ENCODE measurements at regions not wholly inside any gene's neighbourhood (a gene's known extent, or its start where the extent isn't known, plus 50 kb on each side); places are given as distances from the start of the nearest gene placed in this dataset.

GRCh38 chr1:83715550-83715949, 283.4 kb downstream of the TTLL7 start:
- ATAC-seq, result no peak

GRCh38 chr1:83709662-83710061, 289.3 kb downstream of the TTLL7 start:
- DNase-seq, result no peak
- no peaks in the 10 kb centered on the region for H3K36me3 ChIP-seq
- no peak for ATAC-seq
- H3K9me3 ChIP-seq, result no peaks in the 10 kb centered on the region
- 100% methylated on average over 1 of the region's 1 CpG for WGBS (ENCODE audit: insufficient coverage, low coverage, low lambda C conversion rate, missing lambda C conversion rate)
- no peaks in the 10 kb centered on the region for H3K27me3 ChIP-seq
- no peak overlapping the region for H3K4me3 ChIP-seq
- H3K4me1 ChIP-seq, result no peaks in the 10 kb centered on the region
- no peak overlapping the region for H3K27ac ChIP-seq
- intact Hi-C loops (cut with DNase I), result no loop called here
- TF ChIP-seq CTCF (IDR thresholded peaks at IDR 0.05) (no peak), POLR2A (IDR thresholded peaks at IDR 0.05) (no peak)

More at GRCh38 chr1:83715550-83715949, 283.4 kb downstream of the TTLL7 start:
- no peak for DNase-seq
- Histone ChIP-seq H3K27ac (no peak overlapping the region), H3K9me3 (no peaks in the 10 kb centered on the region), H3K27me3 (no peaks in the 10 kb centered on the region), H3K36me3 (no peaks in the 10 kb centered on the region), H3K4me3 (no peak overlapping the region), H3K4me1 (no peaks in the 10 kb centered on the region)
- WGBS (ENCODE audit: insufficient coverage, low coverage, low lambda C conversion rate, missing lambda C conversion rate), result 94% methylated on average over 1 of the region's 1 CpG
- intact Hi-C loops (cut with DNase I), result no loop called here
- TF ChIP-seq CTCF (IDR thresholded peaks at IDR 0.05) (no peak), POLR2A (IDR thresholded peaks at IDR 0.05) (no peak)

- no peak for ATAC-seq
- Histone ChIP-seq H3K36me3 (no peaks in the 10 kb centered on the region), H3K27me3 (no peaks in the 10 kb centered on the region), H3K9me3 (no peaks in the 10 kb centered on the region), H3K4me1 (no peaks in the 10 kb centered on the region), H3K27ac (no peak overlapping the region), H3K4me3 (no peak overlapping the region)
- intact Hi-C loops (cut with DNase I), result no loop called here
- 77% methylated on average over 3 of the region's 3 CpGs for WGBS (ENCODE audit: insufficient coverage, low coverage, low lambda C conversion rate, missing lambda C conversion rate)
- TF ChIP-seq POLR2A (IDR thresholded peaks at IDR 0.05), result no peak
- TF ChIP-seq CTCF (IDR thresholded peaks at IDR 0.05), result no peak
- DNase-seq, result no peak
Measured at GRCh38 chr1:83706354-83706938, 292.5 kb downstream of the TTLL7 start.

- ATAC-seq (no peak), DNase-seq (no peak)
- Histone ChIP-seq H3K27ac (no peak overlapping the region), H3K36me3 (no peaks in the 10 kb centered on the region), H3K9me3 (no peaks in the 10 kb centered on the region), H3K27me3 (no peaks in the 10 kb centered on the region), H3K4me3 (no peak overlapping the region), H3K4me1 (no peaks in the 10 kb centered on the region)
- intact Hi-C loops (cut with DNase I), result no loop called here
- TF ChIP-seq POLR2A (IDR thresholded peaks at IDR 0.05), result no peak
- no peak for TF ChIP-seq CTCF (IDR thresholded peaks at IDR 0.05)
- WGBS (ENCODE audit: insufficient coverage, low coverage, low lambda C conversion rate, missing lambda C conversion rate), result 83% methylated on average over 1 of the region's 1 CpG
Measured at GRCh38 chr1:83705091-83705490, 293.8 kb downstream of the TTLL7 start.

- TF ChIP-seq CTCF (IDR thresholded peaks at IDR 0.05) (no peak), POLR2A (IDR thresholded peaks at IDR 0.05) (no peak)
- Histone ChIP-seq H3K4me3 (no peak overlapping the region), H3K9me3 (no peaks in the 10 kb centered on the region), H3K27ac (no peak overlapping the region), H3K4me1 (no peaks in the 10 kb centered on the region), H3K27me3 (no peaks in the 10 kb centered on the region), H3K36me3 (no peaks in the 10 kb centered on the region)
- no peak for ATAC-seq
- intact Hi-C loops (cut with DNase I), result no loop called here
- DNase-seq, result no peak
Measured at GRCh38 chr1:83704350-83704749, 294.6 kb downstream of the TTLL7 start.

All from right lobe of liver (tissue), 6 donors.